GM19025 (cell line): ENCODE measurements at regions not wholly inside any gene's neighbourhood (a gene's known extent, or its start where the extent isn't known, plus 50 kb on each side); places are given as distances from the start of the nearest gene placed in this dataset.

Source experiments
- ATAC-seq: cut with Tn5 transposase; IDR thresholded peaks from one replicate; pipeline ENCODE4 v1.9.1; 2021; ENCODE audit warnings: mild to moderate bottlenecking, low read depth, moderate library complexity; ENCODE audit not compliant: unreplicated experiment

DNA sequence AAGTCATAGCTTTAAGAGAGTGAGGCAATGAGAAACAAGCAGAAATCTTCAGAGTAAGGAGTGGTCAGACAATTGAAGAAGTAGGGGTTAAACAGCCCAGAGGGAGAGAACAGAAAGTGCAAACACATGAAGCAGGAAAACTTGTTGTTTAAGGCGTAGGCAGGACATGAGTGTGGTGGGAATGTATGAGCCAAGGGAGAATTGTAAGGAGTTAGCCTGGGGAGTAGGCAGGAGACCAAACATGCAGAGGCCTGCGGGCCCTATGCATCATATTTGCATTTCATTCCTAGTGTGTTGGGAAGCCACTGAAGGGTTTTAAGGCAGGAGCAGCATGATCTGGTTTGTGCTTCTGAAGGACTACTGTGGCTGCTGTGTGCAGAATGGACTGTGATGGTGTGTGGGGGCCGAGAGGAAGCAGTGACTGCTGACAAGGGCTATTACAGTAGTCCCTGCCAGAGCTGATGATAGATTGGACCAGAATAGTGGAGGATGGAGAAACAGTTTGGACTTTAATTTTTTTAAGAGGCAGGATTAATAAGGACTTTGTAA, 179.9 kb upstream of the C11orf87 start:
- no peak for ATAC-seq

DNA sequence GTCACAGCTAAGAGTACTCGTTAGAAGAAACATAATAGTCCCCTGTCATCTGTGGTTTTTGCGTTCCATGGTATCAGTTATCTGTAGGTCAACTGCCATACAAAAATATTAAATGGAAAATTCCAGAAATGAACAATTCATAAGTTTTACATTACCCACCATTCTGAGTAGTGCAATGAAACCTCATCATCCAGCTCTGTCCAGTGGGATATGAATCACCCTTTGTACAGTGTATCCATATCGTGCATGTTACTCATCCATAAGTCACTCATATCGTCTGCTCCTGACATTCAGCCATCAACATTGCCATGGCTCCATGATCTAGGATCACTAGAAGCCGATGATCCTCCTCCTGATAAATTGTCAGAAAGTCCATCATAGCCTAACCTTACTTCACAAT, 174.9 kb upstream of the C11orf87 start:
- ATAC-seq = no peak

DNA sequence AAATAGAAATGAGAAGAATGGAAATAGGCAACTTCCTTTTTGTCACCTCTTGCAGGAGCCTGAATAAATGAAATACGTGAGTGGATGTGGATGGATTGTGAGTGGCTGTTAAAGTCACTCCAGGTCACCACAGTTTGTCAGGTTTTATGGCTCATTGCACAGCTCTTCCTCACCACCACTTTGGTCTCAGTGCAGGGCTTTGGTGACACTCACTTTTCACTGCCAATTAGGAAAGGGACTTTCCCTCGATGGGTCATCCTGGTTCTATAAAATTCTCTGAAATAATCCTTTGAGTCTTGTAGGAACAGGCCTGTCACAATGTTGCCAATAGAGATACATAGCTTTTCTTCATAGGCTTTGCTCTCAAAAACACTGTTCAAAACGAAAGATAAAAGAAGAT, 172.4 kb upstream of the C11orf87 start:
- no peak for ATAC-seq

GRCh38 chr11:109251230-109251629, 170.8 kb upstream of the C11orf87 start:
- no peak for ATAC-seq

GRCh38 chr11:109264128-109264527, 157.9 kb upstream of the C11orf87 start:
- ATAC-seq = no peak

DNA sequence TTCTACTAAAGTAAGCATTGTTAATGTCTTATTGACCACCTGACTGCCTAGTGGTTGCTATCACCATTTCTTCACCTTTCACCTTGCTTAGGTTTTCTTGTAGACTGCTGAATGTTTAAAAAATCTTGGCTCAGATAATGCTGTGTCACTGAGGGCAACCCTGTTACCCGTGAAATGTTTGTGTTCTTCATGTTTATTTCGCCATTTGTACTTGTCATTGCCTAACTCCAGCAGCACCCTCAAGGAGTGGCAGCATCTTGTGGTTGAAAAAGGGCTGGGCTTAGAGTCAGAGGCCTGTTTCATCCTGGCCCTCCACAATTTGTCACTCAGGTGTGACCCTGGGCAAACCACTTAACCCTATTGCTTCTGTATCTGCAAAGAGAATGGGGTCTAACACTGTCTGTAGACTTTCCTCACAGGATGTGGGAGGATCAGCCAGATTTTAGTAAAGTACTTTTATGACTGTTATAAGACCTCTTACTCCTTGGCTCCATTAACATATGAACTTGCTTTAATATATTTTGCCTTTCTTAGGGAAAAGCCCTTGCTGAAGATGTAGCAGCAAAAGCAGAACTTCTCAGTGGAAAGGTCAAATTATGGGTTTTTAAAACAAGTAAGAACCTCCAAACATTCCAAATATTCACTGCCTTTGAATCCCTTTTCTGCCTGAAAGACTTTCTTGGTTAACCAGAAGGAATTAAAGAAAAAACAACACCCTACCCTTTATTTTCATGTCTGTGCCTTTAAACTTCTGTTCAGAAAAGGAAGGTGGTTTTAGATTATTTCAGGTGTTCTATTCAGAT, 154.5 kb upstream of the C11orf87 start:
- no peak for ATAC-seq

DNA sequence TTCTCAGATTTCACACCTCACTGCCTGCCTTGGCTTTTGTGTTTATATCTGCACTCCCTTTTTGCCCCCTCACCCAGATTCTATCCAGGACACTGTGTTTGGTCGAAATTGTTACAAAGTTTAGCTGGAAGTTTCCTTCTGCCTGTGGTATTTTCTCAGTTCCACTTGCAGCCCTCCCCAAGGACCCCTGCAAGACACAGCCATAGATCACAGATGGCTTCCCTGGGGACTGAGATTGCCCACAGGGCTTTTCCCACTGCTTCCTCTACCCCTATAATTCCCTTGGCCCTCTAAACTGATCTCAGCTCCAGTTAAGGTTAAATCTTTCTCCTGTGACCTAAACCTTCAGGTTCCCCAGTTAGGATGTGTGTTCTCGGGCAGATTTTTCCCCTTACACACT, 146.1 kb upstream of the C11orf87 start:
- ATAC-seq = no peak

DNA sequence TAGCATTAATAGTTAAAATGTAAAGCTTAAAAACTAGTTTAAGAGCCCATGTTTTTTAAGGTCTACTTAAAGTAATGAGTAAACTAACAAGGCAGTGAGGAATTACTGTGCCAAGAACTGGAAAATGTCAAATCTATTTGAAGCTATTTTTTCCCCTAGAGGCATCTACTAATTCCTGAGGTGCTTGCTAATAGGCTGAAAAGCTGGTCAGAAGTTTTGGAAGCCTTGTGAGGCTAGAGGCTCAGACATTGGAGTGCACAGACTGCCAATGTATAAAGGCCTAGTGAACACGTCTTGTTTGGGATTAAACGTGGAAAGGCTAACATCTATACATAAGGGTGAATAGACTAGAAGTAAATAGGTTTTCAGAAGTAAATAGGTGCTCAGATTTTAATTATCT, 136.5 kb upstream of the C11orf87 start:
- ATAC-seq = no peak

GRCh38 chr11:109291553-109291952, 130.4 kb upstream of the C11orf87 start:
- no peak for ATAC-seq

DNA sequence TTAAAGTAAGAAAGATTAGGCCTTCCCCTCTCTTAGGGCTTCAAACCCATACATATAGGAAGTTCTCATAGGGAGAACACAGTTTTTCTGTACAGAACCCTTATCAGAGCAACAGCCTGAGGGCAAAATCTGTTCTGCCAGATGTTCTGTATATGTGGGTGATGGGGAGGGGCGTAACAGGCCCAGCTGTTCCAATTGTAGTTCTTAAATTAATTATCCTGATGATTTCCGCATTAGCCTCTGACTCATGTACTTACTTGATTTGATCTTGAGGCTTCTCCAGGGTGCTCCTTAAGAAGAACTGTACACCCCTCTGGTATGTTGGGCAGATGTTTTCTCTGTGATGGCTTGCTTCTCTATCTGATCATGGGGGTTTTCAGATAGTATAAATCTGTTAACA, 123.1 kb upstream of the C11orf87 start:
- ATAC-seq = no peak

DNA sequence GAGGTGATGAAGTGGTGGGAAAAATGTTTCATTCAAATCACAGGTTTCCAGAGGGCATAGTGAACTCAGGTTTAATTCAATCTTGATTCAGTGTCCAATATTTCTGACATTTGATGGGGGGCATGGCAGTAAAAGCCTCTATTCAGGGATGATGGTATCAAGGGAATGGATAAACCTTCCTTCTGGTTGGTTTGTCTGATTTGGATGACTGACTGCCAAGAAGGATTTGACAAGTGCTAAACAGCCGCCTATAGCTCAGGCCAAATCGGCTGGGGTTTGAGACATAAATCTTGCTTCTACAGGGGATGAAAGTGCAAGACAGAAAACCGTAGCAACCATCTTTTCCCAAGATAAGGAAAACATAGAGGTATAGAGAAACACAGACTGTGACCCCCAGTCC, 121.8 kb upstream of the C11orf87 start:
- ATAC-seq = no peak

- ATAC-seq = no peak
These were observed 119.2 kb upstream of the C11orf87 start for GRCh38 chr11:109302591-109303334.

- ATAC-seq = no peak
These were observed 118.6 kb upstream of the C11orf87 start for GRCh38 chr11:109303342-109303741.

GRCh38 chr11:109304159-109304558, 117.8 kb upstream of the C11orf87 start:
- ATAC-seq = no peak

DNA sequence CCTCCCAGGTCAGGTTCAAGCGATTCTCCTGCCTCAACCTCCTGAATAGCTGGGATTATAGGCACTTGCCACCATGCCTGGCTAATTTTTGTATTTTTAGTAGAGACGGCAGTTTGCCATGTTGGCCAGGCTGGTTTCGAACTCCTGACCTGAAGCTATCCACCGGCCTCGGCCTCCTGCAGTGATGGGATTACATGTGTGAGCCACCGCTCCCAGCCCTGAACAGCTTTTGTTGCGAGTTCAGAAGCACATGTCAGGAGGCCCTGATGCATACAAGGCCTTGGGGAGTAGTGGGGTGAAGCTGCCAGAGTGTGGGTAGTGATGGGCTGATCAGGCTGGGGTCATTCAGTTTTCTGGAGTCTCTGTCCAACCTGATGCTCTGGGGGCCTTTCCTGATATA, 117.0 kb upstream of the C11orf87 start:
- no peak for ATAC-seq

- ATAC-seq = no peak
These were observed 115.7 kb upstream of the C11orf87 start for GRCh38 chr11:109306322-109306721.

GRCh38 chr11:109307366-109307765, 114.6 kb upstream of the C11orf87 start:
- ATAC-seq = no peak

- ATAC-seq = no peak
These were observed 113.4 kb upstream of the C11orf87 start for GRCh38 chr11:109308551-109308950.

DNA sequence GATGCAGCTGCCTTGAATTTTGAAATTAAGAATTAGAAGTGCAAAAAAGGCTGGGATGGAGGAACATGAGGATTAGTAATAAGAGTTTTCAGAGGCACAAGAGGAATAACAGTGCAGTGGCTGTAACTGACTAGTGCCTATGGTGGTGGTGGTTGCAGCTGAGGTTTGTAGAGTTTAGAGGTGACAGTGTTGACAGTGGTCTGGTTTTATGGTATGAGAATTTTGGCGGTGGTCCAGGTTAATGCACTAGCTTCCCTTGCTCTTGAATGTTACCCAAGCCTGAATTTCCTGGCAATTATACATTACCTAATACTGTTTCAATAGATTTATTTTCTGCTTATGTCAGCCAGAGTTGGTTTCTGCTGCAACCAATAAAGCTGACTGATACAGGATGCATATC, 112.8 kb upstream of the C11orf87 start:
- ATAC-seq = no peak

GRCh38 chr11:109317726-109318125, 104.3 kb upstream of the C11orf87 start:
- ATAC-seq = no peak

GRCh38 chr11:109320595-109320994, 101.4 kb upstream of the C11orf87 start:
- no peak for ATAC-seq

DNA sequence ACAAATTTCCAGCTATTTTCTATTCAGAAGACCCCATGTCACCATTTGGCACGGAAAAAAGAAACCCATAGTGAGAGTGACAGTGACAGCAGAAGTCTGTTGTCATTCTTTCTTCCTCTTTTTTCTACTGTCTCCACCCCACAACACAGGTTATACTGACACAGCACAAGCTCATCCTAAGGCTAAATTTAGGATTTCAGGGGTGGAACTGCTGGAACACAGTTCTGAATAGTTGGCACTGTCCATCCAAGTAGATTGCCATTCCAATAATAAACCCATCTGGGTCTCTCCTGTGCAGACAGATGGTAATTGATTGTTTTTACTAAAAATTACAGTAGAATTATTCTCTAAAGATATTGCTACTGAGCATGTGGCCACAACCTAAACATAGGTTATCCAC, 95.2 kb upstream of the C11orf87 start:
- ATAC-seq = no peak
